ENCODE measurements at regions not wholly inside any gene's neighbourhood (a gene's known extent, or its start where the extent isn't known, plus 50 kb on each side); places are given as distances from the start of the nearest gene placed in this dataset.
"Not testable (repeated sequence)": the region's sequence is repeated elsewhere in the genome, so short reads cannot be mapped to it uniquely, and the experiment has no call there.

- Mint-ChIP-seq H3K36me3 (no peaks in the 10 kb centered on the region), H3K4me1 (peaks cover 16% of the 10 kb centered on the region), H3K4me3 (no peak overlapping the region), H3K9me3 (no peaks in the 10 kb centered on the region), H3K27me3 (ENCODE audit: low read depth) (no peaks in the 10 kb centered on the region), H3K27ac (no peak overlapping the region)
- ATAC-seq = no peak
- ChIA-PET POLR2A (no interaction called here), CTCF (interaction anchor here (1.0 to 1.1 kb wide), 2 partner anchors 108 to 138 kb away, joined by 3 to 4 read pairs; no protein-coding TSS in a partner anchor)
- DNase-seq (ENCODE audit: low spot score) = no peak
- TF ChIP-seq SOX15 (CRISPR knock-in tag; IDR thresholded peaks at IDR 0.05) = no peak
- TF ChIP-seq ZNF671 (CRISPR knock-in tag; IDR thresholded peaks at IDR 0.05) = no peak
- TF ChIP-seq TEAD4 (CRISPR knock-in tag; IDR thresholded peaks at IDR 0.05) = no peak
- TF ChIP-seq ZNF263 (CRISPR knock-in tag; IDR thresholded peaks at IDR 0.05; ENCODE audit: low read depth) = no peak
- TF ChIP-seq CBFB (CRISPR knock-in tag; IDR thresholded peaks at IDR 0.05; ENCODE audit: low read depth) = no peak
- TF ChIP-seq FOXK1 (CRISPR knock-in tag; IDR thresholded peaks at IDR 0.05) = no peak
- TF ChIP-seq ATF2 (CRISPR knock-in tag; IDR thresholded peaks at IDR 0.05; ENCODE audit: borderline replicate concordance, low read depth) = no peak
- no peak for TF ChIP-seq FOXP4 (CRISPR knock-in tag; IDR thresholded peaks at IDR 0.05)
- TF ChIP-seq TP53 (CRISPR knock-in tag; IDR thresholded peaks at IDR 0.05) = no peak
- no peak for TF ChIP-seq ZNF423 (CRISPR knock-in tag; IDR thresholded peaks at IDR 0.05)
- TF ChIP-seq MLX (CRISPR knock-in tag; IDR thresholded peaks at IDR 0.05) = no peak
- TF ChIP-seq ZSCAN18 (CRISPR knock-in tag; IDR thresholded peaks at IDR 0.05) = no peak
- TF ChIP-seq USF1 (CRISPR knock-in tag; IDR thresholded peaks at IDR 0.05) = no peak
- TF ChIP-seq ZNF219 (CRISPR knock-in tag; IDR thresholded peaks at IDR 0.05; ENCODE audit: borderline replicate concordance) = no peak
- TF ChIP-seq NFATC4 (CRISPR knock-in tag; IDR thresholded peaks at IDR 0.05) = no peak
- no peak for TF ChIP-seq HMGXB4 (CRISPR knock-in tag; IDR thresholded peaks at IDR 0.05)
- TF ChIP-seq GRHL2 (CRISPR knock-in tag; IDR thresholded peaks at IDR 0.05; ENCODE audit: insufficient replicate concordance, severe bottlenecking) = no peak
- no peak for TF ChIP-seq JAZF1 (CRISPR knock-in tag; IDR thresholded peaks at IDR 0.05)
- no peak for TF ChIP-seq STAT6 (CRISPR knock-in tag; conservative IDR thresholded peaks at IDR 0.05; ENCODE audit: low read depth)
These were observed 96.3 kb upstream of the DLG1 start for GRCh38 chr3:197394464-197395321.

- H3K9me3 Mint-ChIP-seq; ATAC-seq; H3K36me3 Mint-ChIP-seq; DNase-seq (ENCODE audit: low spot score); H3K27me3 Mint-ChIP-seq (ENCODE audit: low read depth); H3K4me3 Mint-ChIP-seq; POLR2A ChIA-PET; H3K27ac Mint-ChIP-seq: not testable (repeated sequence)
- peaks cover 11% of the 10 kb centered on the region for H3K4me1 Mint-ChIP-seq
- CTCF ChIA-PET = interaction anchor here (1.0 to 1.1 kb wide), 2 partner anchors 108 to 137 kb away, joined by 3 to 4 read pairs; no protein-coding TSS in a partner anchor
These were observed 95.7 kb upstream of the DLG1 start for GRCh38 chr3:197394126-197394463.
